Osteocyte (in vitro differentiated cells): ENCODE measurements at regions not wholly inside any gene's neighbourhood (a gene's known extent, or its start where the extent isn't known, plus 50 kb on each side); places are given as distances from the start of the nearest gene placed in this dataset.

Source experiments
- DNase-seq: peaks from one replicate; pipeline ENCODE4 v3.0.0; 2021; ENCODE audit warnings: mixed read lengths; ENCODE audit not compliant: unreplicated experiment; ENCODE audit errors: extremely low spot score
- H3K27ac Mint-ChIP-seq: one replicate; pipeline ENCODE4 v1.8.0; 2021; ENCODE audit warnings: mild to moderate bottlenecking, mixed read lengths; ENCODE audit not compliant: unreplicated experiment
- H3K27me3 Mint-ChIP-seq: one replicate; pipeline ENCODE4 v1.8.0; 2021; ENCODE audit warnings: mixed read lengths; ENCODE audit not compliant: unreplicated experiment
- H3K36me3 Mint-ChIP-seq: one replicate; pipeline ENCODE4 v1.8.0; 2021; ENCODE audit warnings: mixed read lengths; ENCODE audit not compliant: unreplicated experiment
- H3K4me1 Mint-ChIP-seq: one replicate; pipeline ENCODE4 v1.8.0; 2021; ENCODE audit warnings: mixed read lengths; ENCODE audit not compliant: unreplicated experiment
- H3K4me3 Mint-ChIP-seq: one replicate; pipeline ENCODE4 v1.8.0; 2021; ENCODE audit warnings: mild to moderate bottlenecking, moderate library complexity, mixed read lengths; ENCODE audit not compliant: unreplicated experiment
- H3K9me3 Mint-ChIP-seq: one replicate; pipeline ENCODE4 v1.8.0; 2021; ENCODE audit warnings: mixed read lengths; ENCODE audit not compliant: unreplicated experiment
- TF ChIP-seq, protein P1 (sequence below): fragments of 200-600 bp; sonication (generic); IDR thresholded peaks from 2 replicates; pipeline ENCODE4 v1.5.0; 2021; ENCODE audit warnings: antibody characterized with exemption, mild to moderate bottlenecking, moderate library complexity

DNA sequence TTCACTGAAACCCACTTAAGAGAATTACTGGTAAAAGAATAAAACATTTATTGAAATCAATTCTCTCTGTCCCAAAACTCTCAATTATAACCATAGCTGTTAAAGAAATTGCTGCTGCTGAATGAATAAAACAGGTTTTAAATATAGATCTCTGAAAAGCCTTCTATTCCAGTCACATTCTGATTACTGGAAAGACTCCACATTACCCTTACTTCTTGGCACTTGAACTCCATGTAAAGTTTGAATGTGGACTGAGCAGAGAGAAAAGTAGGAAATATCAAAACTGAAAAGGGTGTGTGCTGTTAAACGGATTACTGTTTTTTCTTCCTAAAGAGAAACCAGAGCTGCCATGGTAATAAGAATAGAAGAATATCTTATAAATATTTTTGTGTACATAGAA, 655.3 kb upstream of the SETBP1 start:
- Mint-ChIP-seq H3K4me1 (peaks cover 14% of the 10 kb centered on the region), H3K36me3 (peaks cover 4% of the 10 kb centered on the region), H3K27me3 (no peaks in the 10 kb centered on the region), H3K9me3 (peaks cover 7% of the 10 kb centered on the region), H3K27ac (peak overlapping the region; percentile 42), H3K4me3 (no peak overlapping the region)
- TF ChIP-seq, protein P1, sequence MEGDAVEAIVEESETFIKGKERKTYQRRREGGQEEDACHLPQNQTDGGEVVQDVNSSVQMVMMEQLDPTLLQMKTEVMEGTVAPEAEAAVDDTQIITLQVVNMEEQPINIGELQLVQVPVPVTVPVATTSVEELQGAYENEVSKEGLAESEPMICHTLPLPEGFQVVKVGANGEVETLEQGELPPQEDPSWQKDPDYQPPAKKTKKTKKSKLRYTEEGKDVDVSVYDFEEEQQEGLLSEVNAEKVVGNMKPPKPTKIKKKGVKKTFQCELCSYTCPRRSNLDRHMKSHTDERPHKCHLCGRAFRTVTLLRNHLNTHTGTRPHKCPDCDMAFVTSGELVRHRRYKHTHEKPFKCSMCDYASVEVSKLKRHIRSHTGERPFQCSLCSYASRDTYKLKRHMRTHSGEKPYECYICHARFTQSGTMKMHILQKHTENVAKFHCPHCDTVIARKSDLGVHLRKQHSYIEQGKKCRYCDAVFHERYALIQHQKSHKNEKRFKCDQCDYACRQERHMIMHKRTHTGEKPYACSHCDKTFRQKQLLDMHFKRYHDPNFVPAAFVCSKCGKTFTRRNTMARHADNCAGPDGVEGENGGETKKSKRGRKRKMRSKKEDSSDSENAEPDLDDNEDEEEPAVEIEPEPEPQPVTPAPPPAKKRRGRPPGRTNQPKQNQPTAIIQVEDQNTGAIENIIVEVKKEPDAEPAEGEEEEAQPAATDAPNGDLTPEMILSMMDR, result no peak
- DNase-seq, result no peak

DNA sequence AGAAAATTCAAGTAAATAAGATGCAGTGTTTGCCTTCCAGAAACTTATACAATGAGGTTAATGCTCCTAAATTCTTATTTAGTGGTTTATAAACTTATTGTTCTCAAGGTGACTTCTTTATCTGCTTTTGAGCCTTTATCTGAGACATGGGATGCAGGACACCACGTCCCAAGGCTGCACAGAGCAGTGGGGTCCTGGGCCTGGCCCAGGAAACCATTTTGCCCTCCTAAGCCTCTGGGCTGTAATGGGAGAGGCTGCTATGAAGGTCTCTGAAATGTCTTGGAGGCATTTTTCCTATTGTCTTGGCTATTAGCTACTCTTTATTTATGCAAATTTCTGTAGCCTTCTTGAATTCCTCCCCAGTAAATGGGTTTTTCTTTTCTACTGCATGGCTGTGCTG, 652.6 kb upstream of the SETBP1 start:
- TF ChIP-seq, protein P1, result no peak
- Mint-ChIP-seq H3K27ac (no peak overlapping the region), H3K4me3 (no peak overlapping the region), H3K36me3 (peaks cover 4% of the 10 kb centered on the region), H3K9me3 (peaks cover 9% of the 10 kb centered on the region), H3K27me3 (no peaks in the 10 kb centered on the region), H3K4me1 (peaks cover 14% of the 10 kb centered on the region)
- DNase-seq, result no peak

DNA sequence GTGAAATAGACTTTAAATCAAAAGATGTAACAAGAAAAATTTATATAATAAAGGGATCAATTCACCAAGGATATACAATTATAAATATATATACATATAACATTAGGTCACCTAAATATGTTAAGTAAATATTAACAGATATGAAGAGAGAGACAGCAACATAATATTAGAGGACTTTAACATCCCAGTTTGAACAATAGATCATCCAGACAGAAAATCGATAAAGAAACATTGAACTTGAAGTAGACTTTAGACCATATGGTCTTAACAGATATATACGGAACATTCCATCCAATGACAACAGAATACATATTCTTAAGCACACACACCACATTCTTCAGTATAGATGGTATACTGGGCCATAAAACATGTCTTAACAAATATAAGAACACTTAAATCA, 649.6 kb upstream of the SETBP1 start:
- Mint-ChIP-seq H3K4me1 (peaks cover 9% of the 10 kb centered on the region), H3K27me3 (no peaks in the 10 kb centered on the region), H3K4me3 (no peak overlapping the region), H3K36me3 (no peaks in the 10 kb centered on the region), H3K9me3 (peaks cover 11% of the 10 kb centered on the region), H3K27ac (no peak overlapping the region)
- TF ChIP-seq, protein P1, result no peak
- no peak for DNase-seq

DNA sequence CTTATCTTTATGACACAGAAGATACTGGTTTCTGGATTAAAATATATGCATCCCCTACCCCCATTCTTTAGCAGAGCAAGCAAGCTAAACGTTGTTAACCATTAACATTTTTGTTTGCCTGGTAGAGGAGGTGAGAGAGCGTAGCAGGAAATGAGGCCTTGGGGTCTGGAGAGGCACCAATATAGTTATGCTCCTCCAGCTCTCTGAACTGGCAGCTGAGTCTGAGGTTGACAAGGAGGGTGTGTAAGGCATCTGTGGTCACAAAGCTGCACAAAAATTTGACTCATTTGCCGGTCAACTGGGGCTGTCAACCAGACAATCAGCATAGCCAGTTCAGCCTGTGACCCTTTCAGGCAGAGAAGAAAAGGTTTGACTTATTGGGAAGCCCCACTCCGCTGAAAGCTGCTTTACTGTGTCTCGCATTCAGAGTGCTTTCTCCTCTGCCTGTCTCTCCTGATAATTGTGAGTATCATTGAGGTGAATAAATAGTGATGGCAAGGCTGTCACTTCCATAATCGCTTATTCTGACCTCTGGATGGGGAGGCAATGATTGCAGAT, 647.5 kb upstream of the SETBP1 start:
- H3K36me3 Mint-ChIP-seq, result no peaks in the 10 kb centered on the region
- TF ChIP-seq, protein P1, result no peak
- H3K4me1 Mint-ChIP-seq, result peaks cover 9% of the 10 kb centered on the region
- H3K27ac Mint-ChIP-seq, result no peak overlapping the region
- H3K9me3 Mint-ChIP-seq, result peaks cover 11% of the 10 kb centered on the region
- no peak overlapping the region for H3K4me3 Mint-ChIP-seq
- no peaks in the 10 kb centered on the region for H3K27me3 Mint-ChIP-seq
- DNase-seq, result no peak

DNA sequence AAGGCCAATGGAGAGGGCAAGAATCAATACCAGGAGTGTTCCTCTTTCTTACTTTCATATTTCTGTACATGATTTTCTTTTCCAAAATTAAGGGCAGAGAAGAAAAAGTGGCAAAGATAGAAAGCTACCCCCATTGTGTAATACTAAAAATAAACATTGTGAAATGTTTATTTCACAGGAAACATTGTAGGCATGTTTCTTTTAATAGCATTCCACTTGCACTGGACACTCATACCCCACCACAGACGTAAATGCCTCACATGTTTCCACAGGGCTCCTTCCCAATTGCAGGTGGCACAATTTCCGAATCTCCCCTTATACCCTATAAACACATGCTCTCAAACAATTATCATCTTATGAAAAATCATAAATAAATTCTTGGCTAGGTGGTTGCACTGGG, 645.1 kb upstream of the SETBP1 start:
- DNase-seq, result no peak
- Mint-ChIP-seq H3K36me3 (no peaks in the 10 kb centered on the region), H3K4me3 (no peak overlapping the region), H3K27ac (no peak overlapping the region), H3K4me1 (peaks cover 9% of the 10 kb centered on the region), H3K9me3 (peaks cover 7% of the 10 kb centered on the region), H3K27me3 (no peaks in the 10 kb centered on the region)
- TF ChIP-seq, protein P1, result no peak
